GM13976 (cell line): ENCODE measurements at regions not wholly inside any gene's neighbourhood (a gene's known extent, or its start where the extent isn't known, plus 50 kb on each side); places are given as distances from the start of the nearest gene placed in this dataset.

Experiments used
- DNase-seq: peaks from one replicate; pipeline ENCODE4 v3.0.0; 2012; ENCODE audit warnings: low spot score
- in situ Hi-C: fragments of 300-500 bp; cut with MboI; formaldehyde crosslinking; loops from one replicate; pipeline ENCODE4 v1.12.0; 2022; ENCODE audit warnings: low sequenced_read_pairs, mixed read lengths, inconsistent platforms; ENCODE audit not compliant: unreplicated experiment
- TF ChIP-seq, protein P1 (sequence below): IDR thresholded peaks from 2 replicates; pipeline ENCODE4 v1.5.1; 2012; ENCODE audit warnings: borderline replicate concordance, mild to moderate bottlenecking; ENCODE audit not compliant: insufficient read depth; ENCODE audit errors: extremely low read depth, missing control alignments, control extremely low read depth

DNA sequence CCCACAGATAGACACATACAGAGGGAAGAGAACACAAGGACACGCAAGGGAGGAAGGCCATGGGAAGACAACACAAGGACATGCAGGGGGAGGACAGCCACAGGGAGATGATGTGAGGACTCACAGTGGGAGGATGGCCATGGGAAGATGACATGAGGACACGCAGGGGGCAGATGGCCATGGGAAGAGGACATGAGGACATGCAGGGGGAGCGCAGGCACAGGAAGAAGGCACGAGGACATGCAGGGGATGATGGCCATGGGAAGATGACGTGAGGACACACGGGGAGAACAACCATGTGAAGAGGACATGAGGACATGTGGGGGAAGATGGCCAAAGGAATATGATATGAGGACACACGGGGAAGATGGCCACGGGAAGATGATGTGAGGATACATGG, 84.7 kb downstream of the UQCRFS1 start:
- no peak for DNase-seq
- in situ Hi-C loops = no loop called here
- TF ChIP-seq, protein P1, sequence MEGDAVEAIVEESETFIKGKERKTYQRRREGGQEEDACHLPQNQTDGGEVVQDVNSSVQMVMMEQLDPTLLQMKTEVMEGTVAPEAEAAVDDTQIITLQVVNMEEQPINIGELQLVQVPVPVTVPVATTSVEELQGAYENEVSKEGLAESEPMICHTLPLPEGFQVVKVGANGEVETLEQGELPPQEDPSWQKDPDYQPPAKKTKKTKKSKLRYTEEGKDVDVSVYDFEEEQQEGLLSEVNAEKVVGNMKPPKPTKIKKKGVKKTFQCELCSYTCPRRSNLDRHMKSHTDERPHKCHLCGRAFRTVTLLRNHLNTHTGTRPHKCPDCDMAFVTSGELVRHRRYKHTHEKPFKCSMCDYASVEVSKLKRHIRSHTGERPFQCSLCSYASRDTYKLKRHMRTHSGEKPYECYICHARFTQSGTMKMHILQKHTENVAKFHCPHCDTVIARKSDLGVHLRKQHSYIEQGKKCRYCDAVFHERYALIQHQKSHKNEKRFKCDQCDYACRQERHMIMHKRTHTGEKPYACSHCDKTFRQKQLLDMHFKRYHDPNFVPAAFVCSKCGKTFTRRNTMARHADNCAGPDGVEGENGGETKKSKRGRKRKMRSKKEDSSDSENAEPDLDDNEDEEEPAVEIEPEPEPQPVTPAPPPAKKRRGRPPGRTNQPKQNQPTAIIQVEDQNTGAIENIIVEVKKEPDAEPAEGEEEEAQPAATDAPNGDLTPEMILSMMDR = no peak

DNA sequence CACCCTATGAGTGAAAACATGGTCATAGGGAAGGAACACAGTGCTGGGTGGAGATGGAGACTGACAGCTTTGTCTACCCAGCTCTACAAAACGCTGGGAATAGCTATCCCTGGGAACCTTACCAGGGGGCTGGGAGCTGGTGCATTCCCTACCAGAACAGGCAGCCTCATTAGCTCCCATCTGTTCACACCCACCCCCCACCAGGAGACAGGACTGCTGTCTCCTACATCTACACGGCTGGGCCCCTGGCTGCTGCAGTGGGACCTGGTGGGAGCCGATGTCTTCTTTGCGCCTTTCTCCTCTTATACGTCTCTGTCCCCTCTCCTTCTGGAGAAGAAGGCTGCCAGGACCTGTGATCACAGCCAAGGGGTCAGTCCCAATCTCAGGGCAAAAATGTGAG, 90.8 kb downstream of the UQCRFS1 start:
- in situ Hi-C loops = no loop called here
- TF ChIP-seq, protein P1 = no peak
- no peak for DNase-seq

DNA sequence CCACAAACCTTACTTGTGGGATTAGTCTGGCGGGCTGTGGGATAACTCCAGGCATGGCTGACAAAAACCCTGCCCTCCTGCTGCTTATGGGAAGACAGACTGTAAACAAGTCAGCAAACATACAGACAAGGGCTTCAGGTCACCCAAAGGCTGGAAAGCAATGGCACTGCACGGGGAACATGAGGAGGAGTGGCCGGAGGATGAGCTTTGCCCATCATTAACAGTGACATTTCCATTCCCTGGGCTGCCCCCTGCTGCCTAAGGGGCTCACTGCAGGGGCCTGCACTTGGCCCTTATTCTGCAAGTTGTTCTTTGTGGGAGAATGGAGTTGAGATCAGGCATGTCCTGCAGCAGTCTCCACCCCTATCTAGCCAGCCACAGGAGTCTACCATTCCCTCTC, 91.3 kb downstream of the UQCRFS1 start:
- TF ChIP-seq, protein P1 = no peak
- in situ Hi-C loops = no loop called here
- no peak for DNase-seq

DNA sequence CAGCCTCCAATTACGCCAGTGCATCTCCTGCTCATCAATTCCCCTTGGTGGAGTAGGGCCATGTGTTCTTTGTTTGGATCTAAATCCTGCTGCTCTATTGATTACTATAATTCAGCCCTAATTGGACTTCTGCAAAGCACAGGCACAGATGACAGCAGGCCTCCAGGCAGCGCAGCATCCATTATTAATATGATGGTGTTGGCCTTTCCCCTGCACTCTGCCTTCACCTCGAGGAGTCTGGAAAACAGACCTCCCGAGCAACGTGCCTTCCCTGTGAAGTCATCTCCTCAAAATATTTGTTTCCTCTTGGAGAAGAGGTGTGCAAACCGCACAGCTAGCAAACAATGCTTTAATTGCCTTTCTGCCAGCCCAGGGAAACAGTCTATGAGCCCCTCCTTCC, 92.5 kb downstream of the UQCRFS1 start:
- TF ChIP-seq, protein P1 = no peak
- DNase-seq = no peak
- in situ Hi-C loops = no loop called here

DNA sequence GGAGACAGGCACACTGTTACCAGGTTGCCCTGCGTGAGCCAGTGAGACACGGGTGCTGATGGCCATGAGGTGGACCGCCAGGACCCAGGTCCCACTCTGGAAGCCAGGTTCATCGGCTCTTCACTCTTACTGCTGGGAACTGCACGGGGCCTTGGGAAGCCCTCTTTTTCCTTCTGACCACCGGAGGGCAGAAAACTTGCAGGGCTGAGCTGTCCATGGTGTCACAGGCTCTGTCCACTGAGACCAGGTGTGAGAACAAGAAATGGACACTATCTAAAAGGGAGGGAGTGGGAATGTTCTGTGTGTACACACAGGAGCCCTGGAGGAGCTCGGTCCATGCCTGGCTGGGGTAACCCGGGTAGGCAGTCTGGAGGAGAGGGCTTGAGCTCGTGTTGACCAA, 93.4 kb downstream of the UQCRFS1 start:
- DNase-seq = no peak
- in situ Hi-C loops = no loop called here
- TF ChIP-seq, protein P1 = no peak

DNA sequence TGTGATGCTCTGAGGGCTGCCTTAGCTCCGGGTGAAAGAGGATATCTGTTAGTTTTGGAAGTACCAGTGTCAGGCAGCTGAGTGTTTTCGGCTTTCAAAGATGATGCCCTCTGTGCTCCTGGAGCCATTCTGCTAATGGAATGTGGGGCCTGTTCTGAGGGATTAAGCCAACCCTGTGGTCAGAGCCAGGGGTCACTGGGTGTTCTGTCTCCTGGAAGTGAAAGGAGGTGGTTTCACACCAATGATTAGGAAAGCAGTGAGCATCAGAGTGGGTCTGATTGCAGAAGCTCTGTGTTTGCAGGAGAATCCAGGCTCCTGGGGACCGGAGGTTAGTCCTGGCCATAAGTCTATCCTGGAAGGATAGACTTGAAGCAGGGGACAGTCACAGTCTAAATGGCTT, 94.6 kb downstream of the UQCRFS1 start:
- no peak for DNase-seq
- TF ChIP-seq, protein P1 = no peak
- in situ Hi-C loops = no loop called here

DNA sequence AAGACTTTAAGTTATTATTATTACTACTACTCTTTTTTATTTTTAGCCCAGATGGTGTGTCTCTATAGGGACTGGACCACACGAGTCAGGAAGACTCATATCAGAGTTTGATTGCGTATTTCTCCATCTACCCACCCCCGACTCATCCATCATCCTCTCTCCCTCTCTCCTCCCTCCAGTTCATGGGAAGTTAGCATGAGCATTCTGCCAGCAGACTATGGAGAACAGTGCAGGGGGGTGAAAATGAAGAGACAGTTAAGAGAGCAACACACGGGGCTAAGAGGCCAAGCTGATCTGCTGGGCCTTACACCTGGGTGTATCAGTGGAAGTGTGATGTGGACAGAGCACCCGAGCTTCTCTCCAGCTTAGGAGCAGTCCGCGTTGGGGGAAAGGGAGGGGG, 95.0 kb downstream of the UQCRFS1 start:
- in situ Hi-C loops = no loop called here
- TF ChIP-seq, protein P1 = no peak
- no peak for DNase-seq
